ENCODE measurements at regions not wholly inside any gene's neighbourhood (a gene's known extent, or its start where the extent isn't known, plus 50 kb on each side); places are given as distances from the start of the nearest gene placed in this dataset.

- Histone ChIP-seq H3K9ac (ENCODE audit: extremely low read depth, low read length, poor library complexity, severe bottlenecking) (no peak overlapping the region), H3K27me3 (ENCODE audit: control insufficient read depth, insufficient read depth, low read length, poor library complexity, severe bottlenecking) (no peaks in the 10 kb centered on the region), H3K9me3 (ENCODE audit: control insufficient read depth, low read length) (no peaks in the 10 kb centered on the region), H3K27ac (ENCODE audit: low read depth, low read length) (no peak overlapping the region), H3K36me3 (ENCODE audit: control insufficient read depth, insufficient read depth, low read length) (no peaks in the 10 kb centered on the region), H3K4me1 (ENCODE audit: control insufficient read depth, insufficient read depth, low read length) (no peaks in the 10 kb centered on the region), H3K4me3 (ENCODE audit: low read length) (no peak overlapping the region)
- no peak for TF ChIP-seq CTCF (conservative IDR thresholded peaks at IDR 0.05)
- no peak overlapping the region for H3K4me3 Mint-ChIP-seq
- 85 to 87% methylated on average over 5 of the region's 5 CpGs for WGBS, 2 experiments (ENCODE audit: insufficient coverage in 1 of 2, insufficient read length in 1 of 2)
- H3K27ac Mint-ChIP-seq, result no peak overlapping the region
- no peaks in the 10 kb centered on the region for H3K4me1 Mint-ChIP-seq
- H3K9me3 Mint-ChIP-seq, result no peaks in the 10 kb centered on the region
- no peaks in the 10 kb centered on the region for H3K36me3 Mint-ChIP-seq (ENCODE audit: low read depth)
- peaks cover 7% of the 10 kb centered on the region for H3K27me3 Mint-ChIP-seq (ENCODE audit: insufficient read depth)
- DNase-seq, result no peak
Measured at GRCh38 chr3:158925021-158925420, 123.2 kb downstream of the MFSD1 start.

GRCh38 chr3:158925828-158926494 lies 124.1 kb downstream of the MFSD1 start:
- no peaks in the 10 kb centered on the region for H3K9me3 ChIP-seq (ENCODE audit: control insufficient read depth, low read length)
- Mint-ChIP-seq H3K4me1 (no peaks in the 10 kb centered on the region), H3K27me3 (ENCODE audit: insufficient read depth) (peaks cover 7% of the 10 kb centered on the region), H3K9me3 (no peaks in the 10 kb centered on the region), H3K36me3 (ENCODE audit: low read depth) (no peaks in the 10 kb centered on the region), H3K4me3 (no peak overlapping the region), H3K27ac (no peak overlapping the region)
- 91 to 93% methylated on average over 5 of the region's 5 CpGs for WGBS, 2 experiments (ENCODE audit: insufficient coverage in 1 of 2, insufficient read length in 1 of 2)
- H3K27ac ChIP-seq (ENCODE audit: low read depth, low read length), result no peak overlapping the region
- no peak for TF ChIP-seq CTCF (conservative IDR thresholded peaks at IDR 0.05)
- H3K36me3 ChIP-seq (ENCODE audit: control insufficient read depth, insufficient read depth, low read length), result no peaks in the 10 kb centered on the region
- no peak for DNase-seq
- no peak overlapping the region for H3K4me3 ChIP-seq (ENCODE audit: low read length)
- H3K27me3 ChIP-seq (ENCODE audit: control insufficient read depth, insufficient read depth, low read length, poor library complexity, severe bottlenecking), result no peaks in the 10 kb centered on the region
- no peaks in the 10 kb centered on the region for H3K4me1 ChIP-seq (ENCODE audit: control insufficient read depth, insufficient read depth, low read length)
- H3K9ac ChIP-seq (ENCODE audit: extremely low read depth, low read length, poor library complexity, severe bottlenecking), result no peak overlapping the region

- DNase-seq, result no peak
- Histone ChIP-seq H3K9me3 (ENCODE audit: control insufficient read depth, low read length) (peaks cover 21% of the 10 kb centered on the region), H3K27ac (ENCODE audit: low read depth, low read length) (no peak overlapping the region), H3K9ac (ENCODE audit: extremely low read depth, low read length, poor library complexity, severe bottlenecking) (no peak overlapping the region), H3K4me3 (ENCODE audit: low read length) (no peak overlapping the region), H3K27me3 (ENCODE audit: control insufficient read depth, insufficient read depth, low read length, poor library complexity, severe bottlenecking) (no peaks in the 10 kb centered on the region), H3K4me1 (ENCODE audit: control insufficient read depth, insufficient read depth, low read length) (peaks cover 5% of the 10 kb centered on the region), H3K36me3 (ENCODE audit: control insufficient read depth, insufficient read depth, low read length) (no peaks in the 10 kb centered on the region)
- 84 to 90% methylated on average over 5 of the region's 5 CpGs for WGBS, 2 experiments (ENCODE audit: insufficient coverage in 1 of 2, insufficient read length in 1 of 2)
- peaks cover 15% of the 10 kb centered on the region for H3K4me1 Mint-ChIP-seq
- peaks cover 23% of the 10 kb centered on the region for H3K9me3 Mint-ChIP-seq
- TF ChIP-seq CTCF (conservative IDR thresholded peaks at IDR 0.05), result no peak
- H3K27ac Mint-ChIP-seq, result peak overlapping the region; percentile 45
- no peak overlapping the region for H3K4me3 Mint-ChIP-seq
- H3K36me3 Mint-ChIP-seq (ENCODE audit: low read depth), result no peaks in the 10 kb centered on the region
- H3K27me3 Mint-ChIP-seq (ENCODE audit: insufficient read depth), result no peaks in the 10 kb centered on the region
Measured at GRCh38 chr3:158935846-158936245, 134.0 kb downstream of the MFSD1 start.

All from endodermal cell (in vitro differentiated cells).